ENCODE measurements at regions not wholly inside any gene's neighbourhood (a gene's known extent, or its start where the extent isn't known, plus 50 kb on each side); places are given as distances from the start of the nearest gene placed in this dataset.

DNA sequence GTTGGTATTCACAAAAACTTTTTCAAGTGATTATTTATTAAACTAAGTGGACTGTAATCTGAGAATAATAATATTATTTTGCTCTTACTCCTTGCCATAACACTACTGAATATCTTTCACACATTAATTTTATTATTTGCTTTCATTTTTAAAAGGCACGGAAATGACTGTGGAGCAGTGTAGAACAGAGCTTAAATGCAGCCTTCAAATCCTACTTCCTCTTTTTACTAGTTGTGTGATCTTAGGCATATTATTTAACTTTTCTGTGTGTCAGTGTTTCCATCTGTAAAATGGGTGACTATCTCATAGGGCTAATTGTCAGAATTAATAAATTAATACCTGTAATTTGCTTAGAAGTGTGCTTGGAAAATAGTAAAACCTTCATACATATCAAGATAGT lies 55.5 kb upstream of the SLC8A1 start:
- H3K4me3 ChIP-seq (ENCODE audit: low read depth, low read length) = no peak overlapping the region
- DNase-seq (ENCODE audit: low read depth) = no peak
- TF ChIP-seq, protein P1, sequence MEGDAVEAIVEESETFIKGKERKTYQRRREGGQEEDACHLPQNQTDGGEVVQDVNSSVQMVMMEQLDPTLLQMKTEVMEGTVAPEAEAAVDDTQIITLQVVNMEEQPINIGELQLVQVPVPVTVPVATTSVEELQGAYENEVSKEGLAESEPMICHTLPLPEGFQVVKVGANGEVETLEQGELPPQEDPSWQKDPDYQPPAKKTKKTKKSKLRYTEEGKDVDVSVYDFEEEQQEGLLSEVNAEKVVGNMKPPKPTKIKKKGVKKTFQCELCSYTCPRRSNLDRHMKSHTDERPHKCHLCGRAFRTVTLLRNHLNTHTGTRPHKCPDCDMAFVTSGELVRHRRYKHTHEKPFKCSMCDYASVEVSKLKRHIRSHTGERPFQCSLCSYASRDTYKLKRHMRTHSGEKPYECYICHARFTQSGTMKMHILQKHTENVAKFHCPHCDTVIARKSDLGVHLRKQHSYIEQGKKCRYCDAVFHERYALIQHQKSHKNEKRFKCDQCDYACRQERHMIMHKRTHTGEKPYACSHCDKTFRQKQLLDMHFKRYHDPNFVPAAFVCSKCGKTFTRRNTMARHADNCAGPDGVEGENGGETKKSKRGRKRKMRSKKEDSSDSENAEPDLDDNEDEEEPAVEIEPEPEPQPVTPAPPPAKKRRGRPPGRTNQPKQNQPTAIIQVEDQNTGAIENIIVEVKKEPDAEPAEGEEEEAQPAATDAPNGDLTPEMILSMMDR (conservative IDR thresholded peaks at IDR 0.05; ENCODE audit: low read depth, low read length) = no peak

GRCh38 chr2:40510304-40510703 lies 58.4 kb upstream of the SLC8A1 start:
- TF ChIP-seq, protein P1 (conservative IDR thresholded peaks at IDR 0.05; ENCODE audit: low read depth, low read length) = no peak
- H3K4me3 ChIP-seq (ENCODE audit: low read depth, low read length) = no peak overlapping the region
- no peak for DNase-seq (ENCODE audit: low read depth)

GRCh38 chr2:40511661-40512213 lies 59.8 kb upstream of the SLC8A1 start:
- TF ChIP-seq, protein P1 (conservative IDR thresholded peaks at IDR 0.05; ENCODE audit: low read depth, low read length) = no peak
- peak; percentile 93 for DNase-seq (ENCODE audit: low read depth)
- peak overlapping the region; percentile 43 for H3K4me3 ChIP-seq (ENCODE audit: low read depth, low read length)

DNA sequence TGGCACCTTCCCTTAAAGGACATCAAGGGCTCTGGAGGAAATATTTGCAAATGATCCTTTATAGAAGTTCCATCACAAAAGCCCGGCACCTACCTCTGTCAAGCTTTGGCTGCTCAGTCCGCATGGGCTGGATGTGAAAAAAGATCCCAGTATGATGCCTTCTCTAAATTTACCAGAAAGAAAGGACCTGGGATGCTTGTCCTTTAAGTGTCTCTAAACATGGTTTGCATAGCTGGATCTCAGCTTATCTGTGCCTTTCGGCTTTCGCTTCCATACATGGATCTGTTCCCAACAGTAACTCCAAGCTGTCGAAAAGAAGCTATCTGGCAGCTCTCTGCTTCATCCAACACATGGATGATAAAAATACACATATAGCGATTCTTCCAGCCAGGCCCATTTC lies 60.4 kb upstream of the SLC8A1 start:
- H3K4me3 ChIP-seq (ENCODE audit: low read depth, low read length) = peak overlapping the region; percentile 43
- TF ChIP-seq, protein P1 (conservative IDR thresholded peaks at IDR 0.05; ENCODE audit: low read depth, low read length) = no peak
- peak; percentile 43 for DNase-seq (ENCODE audit: low read depth)

- H3K4me3 ChIP-seq (ENCODE audit: low read depth, low read length) = no peak overlapping the region
- DNase-seq (ENCODE audit: low read depth) = no peak
- TF ChIP-seq, protein P1 (conservative IDR thresholded peaks at IDR 0.05; ENCODE audit: low read depth, low read length) = no peak
Measured at GRCh38 chr2:40513201-40513600, 61.3 kb upstream of the SLC8A1 start.

- DNase-seq (ENCODE audit: low read depth) = no peak
- no peak overlapping the region for H3K4me3 ChIP-seq (ENCODE audit: low read depth, low read length)
- TF ChIP-seq, protein P1 (conservative IDR thresholded peaks at IDR 0.05; ENCODE audit: low read depth, low read length) = no peak
Measured at GRCh38 chr2:40516604-40517003, 64.7 kb upstream of the SLC8A1 start.

GRCh38 chr2:40528564-40528963 lies 76.7 kb upstream of the SLC8A1 start:
- DNase-seq (ENCODE audit: low read depth) = no peak
- H3K4me3 ChIP-seq (ENCODE audit: low read depth, low read length) = no peak overlapping the region
- TF ChIP-seq, protein P1 (conservative IDR thresholded peaks at IDR 0.05; ENCODE audit: low read depth, low read length) = no peak
